Stimulated activated CD4-positive, alpha-beta T cell treated with anti-CD3 and anti-CD28 coated beads, Interleukin-2, amount 100 ng/mL, for 24 hours (primary cell): ENCODE measurements at regions not wholly inside any gene's neighbourhood (a gene's known extent, or its start where the extent isn't known, plus 50 kb on each side); places are given as distances from the start of the nearest gene placed in this dataset.
"Not testable (repeated sequence)": the region's sequence is repeated elsewhere in the genome, so short reads cannot be mapped to it uniquely, and the experiment has no call there.

ENCODE experiments used
- DNase-seq, 2 donors: peaks; one replicate each; pipeline ENCODE4 v3.0.0-alpha.2; 2020

- no peak for DNase-seq
These were observed 121.2 kb downstream of the GASK1B start for GRCh38 chr4:158051401-158052235.

- DNase-seq: no peak
These were observed 121.9 kb downstream of the GASK1B start for GRCh38 chr4:158050942-158051341.

GRCh38 chr4:158046345-158046744 lies 126.5 kb downstream of the GASK1B start:
- DNase-seq: no peak

GRCh38 chr4:158043971-158044618 lies 128.7 kb downstream of the GASK1B start:
- DNase-seq: no peak

GRCh38 chr4:158042591-158043030 lies 130.2 kb downstream of the GASK1B start:
- no peak for DNase-seq

- no peak for DNase-seq
These were observed 134.1 kb downstream of the GASK1B start for GRCh38 chr4:158038718-158039117.

GRCh38 chr4:158036998-158037397 lies 135.8 kb downstream of the GASK1B start:
- no peak for DNase-seq

GRCh38 chr4:158035662-158036195 lies 137.1 kb downstream of the GASK1B start:
- DNase-seq: no peak

- no peak for DNase-seq
These were observed 139.3 kb downstream of the GASK1B start for GRCh38 chr4:158033416-158034120.

- no peak for DNase-seq
These were observed 140.0 kb downstream of the GASK1B start for GRCh38 chr4:158032733-158033415.

GRCh38 chr4:158028381-158028780 lies 144.4 kb downstream of the GASK1B start:
- not testable (repeated sequence) for DNase-seq

- no peak for DNase-seq
These were observed 147.7 kb downstream of the GASK1B start for GRCh38 chr4:158025131-158025530.

GRCh38 chr4:158020734-158021346 lies 152.0 kb downstream of the GASK1B start:
- DNase-seq: no peak

- no peak for DNase-seq
These were observed 152.6 kb downstream of the GASK1B start for GRCh38 chr4:158020176-158020575.

- DNase-seq: no peak
These were observed 154.0 kb downstream of the GASK1B start for GRCh38 chr4:158018831-158019230.

- DNase-seq: no peak
These were observed 154.5 kb downstream of the GASK1B start for GRCh38 chr4:158018221-158018830.

GRCh38 chr4:158016511-158016910 lies 156.3 kb downstream of the GASK1B start:
- DNase-seq: no peak

- no peak for DNase-seq
These were observed 157.6 kb downstream of the GASK1B start for GRCh38 chr4:158015241-158015640.

GRCh38 chr4:158013858-158014257 lies 159.0 kb downstream of the GASK1B start:
- DNase-seq: no peak

- DNase-seq: no peak
These were observed 162.5 kb downstream of the GASK1B start for GRCh38 chr4:158010361-158010760.

GRCh38 chr4:158008551-158009218 lies 164.1 kb downstream of the GASK1B start:
- no peak for DNase-seq
